Tibial artery (tissue), 4 donors: ENCODE measurements at regions not wholly inside any gene's neighbourhood (a gene's known extent, or its start where the extent isn't known, plus 50 kb on each side); places are given as distances from the start of the nearest gene placed in this dataset.

Source experiments
- DNase-seq, 2 donors: peaks; one replicate each; pipeline ENCODE4 v3.0.0-alpha.2; 2019
- H3K27ac ChIP-seq, 2 donors: fragments of 200-600 bp; sonication (generic) in 1 of 2; 1 replicate in 1 of 2; 2 replicates in 1 of 2; pipeline ENCODE4 v1.5.1; 2018 to 2019; ENCODE audit warnings: mild to moderate bottlenecking in 1 of 2
- H3K27me3 ChIP-seq, 2 donors: fragments of 200-600 bp; sonication (generic) in 1 of 2; one replicate each; pipeline versions ENCODE4 v1.5.1 to v1.6.0; 2016 to 2019
- H3K36me3 ChIP-seq, 3 donors: fragments of 200-600 bp; sonication (generic) in 2 of 3; one replicate each; pipeline ENCODE4 v1.5.1; 2016 to 2019; ENCODE audit warnings: mild to moderate bottlenecking in 2 of 3
- H3K4me1 ChIP-seq, 4 donors: fragments of 200-600 bp; sonication (generic) in 2 of 4; 1 replicate in 3 of 4; 2 replicates in 1 of 4; pipeline ENCODE4 v1.5.1; 2016 to 2019
- H3K4me3 ChIP-seq, 2 donors: fragments of 200-600 bp; sonication (generic) in 1 of 2; 1 replicate in 1 of 2; 2 replicates in 1 of 2; pipeline ENCODE4 v1.5.1; 2018 to 2019; ENCODE audit warnings: mild to moderate bottlenecking in 2 of 2
- H3K9me3 ChIP-seq, 3 donors: fragments of 200-600 bp; sonication (generic) in 1 of 3; one replicate each; pipeline ENCODE4 v1.5.1; 2016 to 2019
- CTCF ChIP-seq, 2 experiments: fragments of 200-600 bp in 1 of 2; fragments of 450-650 bp in 1 of 2; IDR thresholded peaks; one replicate each; pipeline ENCODE4 v1.5.1; 2017 to 2019; ENCODE audit warnings: antibody characterized with exemption in 2 of 2, mild to moderate bottlenecking in 1 of 2, moderate library complexity in 1 of 2
- intact Hi-C: fragments of 100-400 bp; cut with DNase I; formaldehyde crosslinking; loops from one replicate; pipeline ENCODE4 v1.15.0; 2023; ENCODE audit warnings: low total_unique reads

- Histone ChIP-seq H3K9me3 (no peaks in the 10 kb centered on the region), H3K36me3 (no peaks in the 10 kb centered on the region), H3K27ac (no peak overlapping the region), H3K4me1 (no peaks in the 10 kb centered on the region), H3K27me3 (no peaks in the 10 kb centered on the region), H3K4me3 (no peak overlapping the region)
- no peak for DNase-seq
- intact Hi-C loops = loop anchor here (10.0 kb wide), 1 partner anchor 114 kb away; no protein-coding TSS in a partner anchor
- TF ChIP-seq CTCF (IDR thresholded peaks at IDR 0.05) = no peak
Measured at GRCh38 chr9:89980600-89980999, 375.8 kb downstream of the GADD45G start.

- H3K27me3 ChIP-seq = no peaks in the 10 kb centered on the region
- no peak overlapping the region for H3K27ac ChIP-seq
- no peak for DNase-seq
- H3K4me1 ChIP-seq = no peaks in the 10 kb centered on the region
- H3K36me3 ChIP-seq = no peaks in the 10 kb centered on the region
- intact Hi-C loops = loop anchor here (10.0 kb wide), 1 partner anchor 113 kb away; no protein-coding TSS in a partner anchor
- no peaks in the 10 kb centered on the region for H3K9me3 ChIP-seq
- no peak overlapping the region for H3K4me3 ChIP-seq
- TF ChIP-seq CTCF (IDR thresholded peaks at IDR 0.05) = no peak
Measured at GRCh38 chr9:89982016-89982415, 377.2 kb downstream of the GADD45G start.

GRCh38 chr9:89983411-89983810 is 378.6 kb downstream of the GADD45G start:
- H3K9me3 ChIP-seq = no peaks in the 10 kb centered on the region
- no peak overlapping the region for H3K27ac ChIP-seq
- peaks cover 0 to 4% (median 0%) of the 10 kb centered on the region in 4 donors for H3K4me1 ChIP-seq
- intact Hi-C loops = loop anchor here (10.0 kb wide), 1 partner anchor 111 kb away; no protein-coding TSS in a partner anchor
- no peak for TF ChIP-seq CTCF (IDR thresholded peaks at IDR 0.05)
- no peaks in the 10 kb centered on the region for H3K36me3 ChIP-seq
- no peaks in the 10 kb centered on the region for H3K27me3 ChIP-seq
- DNase-seq = no peak
- no peak overlapping the region for H3K4me3 ChIP-seq

- Histone ChIP-seq H3K9me3 (no peaks in the 10 kb centered on the region), H3K36me3 (no peaks in the 10 kb centered on the region), H3K4me1 (peaks cover 0 to 11% (median 0%) of the 10 kb centered on the region in 4 donors), H3K4me3 (no peak overlapping the region), H3K27ac (no peak overlapping the region), H3K27me3 (no peaks in the 10 kb centered on the region)
- DNase-seq = no peak
- intact Hi-C loops = loop anchor here (10.0 kb wide), 1 partner anchor 111 kb away; no protein-coding TSS in a partner anchor
- no peak for TF ChIP-seq CTCF (IDR thresholded peaks at IDR 0.05)
Measured at GRCh38 chr9:89984214-89984613, 379.4 kb downstream of the GADD45G start.

- Histone ChIP-seq H3K36me3 (no peaks in the 10 kb centered on the region), H3K27ac (no peak overlapping the region), H3K4me1 (peaks cover 0 to 11% (median 0%) of the 10 kb centered on the region in 4 donors), H3K9me3 (no peaks in the 10 kb centered on the region), H3K27me3 (no peaks in the 10 kb centered on the region), H3K4me3 (no peak overlapping the region)
- intact Hi-C loops = loop anchor here (10.0 kb wide), 1 partner anchor 110 kb away; no protein-coding TSS in a partner anchor
- DNase-seq = no peak
- TF ChIP-seq CTCF (IDR thresholded peaks at IDR 0.05) = no peak
Measured at GRCh38 chr9:89985068-89985467, 380.3 kb downstream of the GADD45G start.

GRCh38 chr9:89986190-89986589 is 381.4 kb downstream of the GADD45G start:
- TF ChIP-seq CTCF (IDR thresholded peaks at IDR 0.05) = no peak
- intact Hi-C loops = loop anchor here (10.0 kb wide), 1 partner anchor 109 kb away; no protein-coding TSS in a partner anchor
- no peaks in the 10 kb centered on the region for H3K27me3 ChIP-seq
- H3K4me1 ChIP-seq = peaks cover 0 to 11% (median 0%) of the 10 kb centered on the region in 4 donors
- no peak overlapping the region for H3K4me3 ChIP-seq
- H3K36me3 ChIP-seq = no peaks in the 10 kb centered on the region
- no peaks in the 10 kb centered on the region for H3K9me3 ChIP-seq
- H3K27ac ChIP-seq = no peak overlapping the region
- DNase-seq = no peak
